HG03097 (cell line): ENCODE measurements at regions not wholly inside any gene's neighbourhood (a gene's known extent, or its start where the extent isn't known, plus 50 kb on each side); places are given as distances from the start of the nearest gene placed in this dataset.
"Not testable (repeated sequence)": the region's sequence is repeated elsewhere in the genome, so short reads cannot be mapped to it uniquely, and the experiment has no call there.

Source experiments
- ATAC-seq: cut with Tn5 transposase; IDR thresholded peaks from one replicate; pipeline ENCODE4 v1.9.1; 2021; ENCODE audit not compliant: unreplicated experiment, low FRiP score

DNA sequence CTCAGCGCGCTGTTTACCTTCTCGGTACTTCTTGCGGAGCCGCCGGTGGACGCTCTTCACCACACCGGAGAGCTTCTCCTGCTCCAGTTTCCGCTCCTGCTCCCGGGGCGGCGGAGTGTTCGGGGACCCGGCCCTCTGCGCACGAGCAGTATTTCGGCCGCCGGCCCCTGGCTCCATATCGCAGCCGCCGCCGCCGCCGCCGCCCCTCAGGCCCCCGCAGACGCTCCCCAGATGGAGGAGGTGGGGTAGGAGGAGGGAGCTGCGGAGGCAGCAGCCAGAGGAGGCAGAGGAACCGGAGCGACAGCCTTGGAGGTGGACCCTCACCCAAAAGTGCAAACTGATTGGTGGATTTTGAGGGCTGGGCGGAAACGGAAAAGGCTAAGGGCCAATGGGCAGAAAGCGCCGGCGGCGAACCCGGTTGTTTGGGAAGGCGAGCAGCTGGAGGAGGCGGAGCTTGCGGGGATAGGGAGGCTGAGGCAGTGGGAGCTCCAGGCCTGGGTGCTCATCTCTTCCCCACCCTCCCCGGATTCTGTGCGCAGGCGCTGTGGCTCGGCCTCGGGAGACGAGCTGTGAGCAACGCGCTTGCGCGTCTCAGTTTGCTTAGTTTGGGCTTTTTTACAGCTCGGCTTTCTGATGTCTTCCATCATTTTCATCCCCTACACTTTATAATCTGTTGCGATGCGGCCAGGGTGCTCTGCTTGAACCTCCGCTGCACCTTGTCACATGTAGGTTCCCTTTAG, 146.9 kb downstream of the GPR85 start:
- peak; percentile 98 for ATAC-seq

DNA sequence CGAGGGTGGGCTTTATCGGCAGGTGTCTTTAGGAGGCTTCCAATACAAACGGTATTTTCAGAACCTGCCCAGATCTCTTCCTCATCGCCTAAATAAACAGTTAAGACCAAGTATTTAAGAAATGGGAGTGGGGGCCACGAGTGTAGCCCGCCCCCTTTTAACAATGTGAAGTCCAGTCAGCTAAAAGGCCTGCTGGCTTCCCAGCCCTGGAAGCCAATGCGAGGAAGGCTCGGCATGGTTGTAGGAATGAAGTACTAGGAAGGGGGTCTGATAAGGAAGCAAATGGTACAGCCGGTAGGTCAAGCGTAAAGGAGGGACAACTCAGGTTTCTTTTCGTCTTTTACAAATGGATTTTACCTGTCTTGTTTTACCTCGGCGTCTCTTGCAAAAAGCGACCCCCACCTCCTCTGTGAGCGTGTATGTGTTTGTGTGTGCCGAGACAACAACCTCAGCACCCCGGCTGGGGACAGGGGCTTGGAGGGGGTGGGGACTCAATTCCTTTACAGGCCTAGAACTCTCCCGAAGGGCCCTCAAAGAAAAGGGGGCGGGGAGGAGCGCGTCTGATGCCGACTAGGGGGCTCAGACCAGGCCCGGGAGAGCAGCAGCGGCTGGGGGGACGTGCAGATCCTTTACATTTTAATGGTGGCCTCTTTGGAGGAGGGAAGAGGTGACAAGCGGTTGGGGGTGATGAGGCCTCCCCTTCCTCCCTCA, 147.6 kb downstream of the GPR85 start:
- ATAC-seq: no peak

DNA sequence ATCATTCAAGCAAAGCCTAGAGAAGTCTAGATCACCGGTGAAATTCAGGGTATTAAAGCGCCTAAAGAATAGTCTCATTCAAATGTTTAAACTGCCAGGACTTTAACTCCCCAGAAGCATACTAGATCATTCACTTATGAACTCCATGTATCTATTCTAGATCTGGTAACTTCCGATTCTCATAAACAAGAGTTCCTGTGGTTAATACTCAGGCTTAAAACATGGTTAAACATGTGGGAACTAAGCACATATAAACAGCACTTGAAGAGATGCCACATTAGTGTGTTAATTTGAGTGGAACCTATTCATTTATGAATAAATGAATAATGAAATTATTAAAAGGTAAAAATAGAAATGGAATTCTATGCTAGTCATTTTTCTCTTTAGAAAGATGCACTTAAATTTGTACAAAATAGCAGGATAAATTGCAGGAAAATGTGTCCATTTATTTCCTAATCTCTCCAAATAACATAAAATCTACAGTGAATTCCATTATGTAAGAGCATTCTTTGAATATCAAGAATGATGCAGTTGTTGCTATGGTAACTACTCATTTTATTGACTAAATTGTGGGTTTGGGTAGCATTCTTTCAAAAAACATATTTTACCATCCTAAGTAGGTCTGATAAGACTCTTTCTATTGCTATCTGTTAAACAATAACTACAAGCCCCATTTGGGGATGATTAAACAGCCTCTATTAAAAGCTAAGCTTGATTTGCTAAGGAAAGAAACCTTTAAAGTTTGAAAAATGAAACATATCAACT, 147.6 kb upstream of the TMEM168 start:
- ATAC-seq: no peak

DNA sequence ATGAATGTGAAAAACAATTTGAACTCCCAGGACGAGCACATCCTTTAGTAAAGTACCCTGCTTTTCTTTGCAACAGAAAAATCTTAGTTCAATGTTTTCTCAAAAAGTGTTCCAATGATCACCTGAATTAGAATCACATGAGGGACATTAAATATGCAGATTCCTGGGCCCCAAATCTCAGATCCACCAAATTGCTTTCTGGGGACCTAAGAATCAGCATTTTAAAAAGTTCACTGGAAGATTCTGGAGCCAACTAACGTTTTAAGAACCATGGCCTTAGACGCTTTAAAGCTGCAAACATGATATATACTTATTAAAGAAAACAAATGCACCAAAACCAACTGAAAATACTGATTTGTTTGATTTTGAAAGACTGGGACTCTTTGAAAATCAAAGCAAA, 143.4 kb upstream of the TMEM168 start:
- ATAC-seq: no peak

DNA sequence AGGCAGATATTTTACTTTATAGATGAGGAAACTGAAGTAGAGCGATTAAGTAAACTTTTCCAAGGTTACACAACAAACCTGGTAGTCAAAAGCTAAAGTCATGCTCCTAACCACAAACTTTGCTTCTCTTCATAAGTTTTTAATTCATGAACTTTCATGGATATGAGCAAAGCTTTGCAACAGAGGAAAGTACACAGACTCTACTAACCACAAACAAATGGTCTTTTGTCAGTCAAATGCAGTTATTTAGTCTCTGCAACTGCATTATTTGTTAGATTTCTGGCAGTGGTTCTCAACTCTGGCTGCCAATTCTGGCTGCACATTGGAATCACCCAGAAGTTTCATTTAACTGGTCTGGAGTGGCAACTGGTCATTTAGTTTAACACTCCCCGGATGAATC, 140.6 kb upstream of the TMEM168 start:
- no peak for ATAC-seq

DNA sequence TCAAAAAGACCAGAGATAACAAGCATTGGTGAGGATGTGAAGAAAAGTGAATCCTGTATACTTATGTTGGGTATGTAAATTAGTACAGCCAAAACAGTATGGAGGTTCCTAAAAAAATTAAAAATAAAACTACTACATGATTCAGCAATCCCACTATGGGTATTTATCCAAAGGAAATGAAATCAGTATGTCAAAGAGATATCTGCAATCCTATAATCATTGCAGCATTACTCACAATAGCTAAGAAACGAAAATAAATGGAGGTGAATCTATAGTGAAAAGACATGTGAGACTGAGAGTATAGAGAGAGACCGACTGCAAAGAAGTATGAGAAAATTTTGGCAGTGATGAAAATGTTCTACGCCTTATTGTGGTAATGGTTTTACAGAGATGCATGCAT, 139.2 kb upstream of the TMEM168 start:
- ATAC-seq: no peak

DNA sequence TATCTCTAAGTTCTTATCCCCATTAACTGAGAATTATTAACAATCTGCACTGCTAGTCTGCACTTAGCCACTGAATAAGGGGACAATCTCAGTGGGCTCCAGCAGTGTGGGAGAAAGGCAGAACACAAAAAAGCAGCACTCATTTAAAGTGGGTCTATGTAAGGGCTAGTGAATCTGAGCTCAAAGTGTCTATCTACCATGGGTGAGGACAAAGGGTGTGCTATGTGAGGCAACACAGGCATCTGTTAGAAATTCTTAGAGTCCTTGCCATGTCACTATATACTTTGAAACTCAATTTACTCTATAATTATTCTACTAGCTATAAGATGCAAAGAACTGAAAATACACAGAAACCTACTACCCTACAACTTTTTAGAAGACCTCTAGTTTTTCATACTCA, 135.8 kb upstream of the TMEM168 start:
- ATAC-seq: no peak

DNA sequence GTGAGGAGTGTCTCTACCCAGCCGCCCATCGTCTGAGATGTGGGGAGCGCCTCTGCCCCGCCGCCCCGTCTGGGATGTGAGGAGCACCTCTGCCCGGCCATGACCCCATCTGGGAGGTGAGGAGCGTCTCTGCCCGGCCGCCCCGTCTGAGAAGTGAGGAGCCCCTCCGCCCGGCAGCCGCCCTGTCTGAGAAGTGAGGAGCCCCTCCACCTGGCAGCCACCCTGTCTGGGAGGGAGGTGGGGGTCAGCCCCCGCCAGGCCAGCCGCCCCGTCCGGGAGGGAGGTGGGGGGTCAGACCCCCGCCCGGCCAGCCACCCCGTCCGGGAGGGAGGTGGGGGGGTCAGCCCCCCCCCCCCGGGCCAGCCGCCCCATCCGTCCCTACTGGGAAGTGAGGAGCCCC, 132.4 kb upstream of the TMEM168 start:
- ATAC-seq: not testable (repeated sequence)

DNA sequence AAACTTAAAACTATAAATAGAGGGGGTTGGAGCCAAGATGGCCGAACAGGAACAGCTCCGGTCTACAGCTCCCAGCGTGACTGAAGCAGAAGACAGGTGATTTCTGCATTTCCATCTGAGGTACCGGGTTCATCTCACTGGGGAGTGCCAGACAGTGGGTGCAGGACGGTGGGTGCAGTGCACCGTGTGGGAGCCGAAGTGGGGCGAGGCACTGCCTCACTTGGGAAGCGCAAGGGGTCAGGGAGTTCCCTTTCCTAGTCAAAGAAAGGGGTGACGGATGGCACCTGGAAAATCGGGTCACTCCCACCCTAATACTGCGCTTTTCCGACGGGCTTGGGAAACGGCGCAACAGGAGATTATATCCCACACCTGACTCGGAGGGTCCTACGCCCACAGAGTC, 126.2 kb upstream of the TMEM168 start:
- not testable (repeated sequence) for ATAC-seq

DNA sequence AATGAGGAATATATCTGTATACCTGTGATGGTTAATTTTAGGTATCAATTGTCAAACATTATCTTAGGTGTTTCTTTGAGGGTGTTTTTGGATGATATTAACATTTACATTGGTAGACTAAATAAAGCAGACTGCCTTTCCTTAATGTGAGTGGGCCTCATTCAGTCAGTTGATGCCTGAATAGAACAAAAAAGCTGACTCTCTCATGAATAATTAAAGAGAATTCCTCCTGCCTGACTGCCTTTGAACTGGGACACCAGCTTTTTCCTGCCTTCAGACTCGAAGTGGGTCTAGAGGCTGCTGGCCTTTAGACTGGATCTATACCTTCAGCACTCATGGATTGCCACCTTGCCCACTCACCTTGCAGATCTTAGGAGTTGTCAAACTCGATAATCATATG, 117.9 kb upstream of the TMEM168 start:
- ATAC-seq: no peak

DNA sequence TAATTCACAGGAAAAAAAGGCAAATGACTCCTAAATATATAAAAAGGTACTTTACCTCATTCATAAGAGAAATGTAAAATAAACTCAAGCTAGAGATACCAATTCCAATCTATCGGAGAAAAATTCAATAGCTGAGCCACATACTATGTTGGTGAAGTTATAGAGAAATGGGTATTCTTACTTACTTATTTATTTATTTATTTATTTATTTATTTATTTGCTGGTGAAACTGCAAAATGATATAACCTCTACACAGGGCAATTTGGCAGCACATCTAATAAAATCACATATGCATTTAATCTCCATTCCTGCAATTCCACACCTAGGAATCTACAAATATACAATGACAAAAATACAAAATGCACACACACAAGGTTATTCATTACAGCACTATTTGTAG, 117.5 kb upstream of the TMEM168 start:
- ATAC-seq: no peak

DNA sequence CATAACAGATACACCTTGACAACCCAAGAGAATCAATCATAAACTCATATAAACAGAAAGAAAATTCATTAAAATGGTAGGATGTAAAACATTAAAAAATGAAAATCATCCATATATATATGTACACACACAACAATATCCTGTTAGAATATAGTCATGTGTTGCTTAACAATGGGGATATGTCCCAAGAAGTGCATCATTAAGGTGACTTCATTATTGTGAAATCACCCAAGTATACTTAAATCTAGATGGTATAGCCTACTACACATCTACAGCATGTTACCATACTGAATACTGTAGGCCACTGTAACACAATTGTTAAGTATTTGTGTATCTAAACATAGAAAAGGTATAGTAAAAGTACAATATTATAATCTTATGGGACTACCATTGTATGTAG, 115.8 kb upstream of the TMEM168 start:
- ATAC-seq: no peak

DNA sequence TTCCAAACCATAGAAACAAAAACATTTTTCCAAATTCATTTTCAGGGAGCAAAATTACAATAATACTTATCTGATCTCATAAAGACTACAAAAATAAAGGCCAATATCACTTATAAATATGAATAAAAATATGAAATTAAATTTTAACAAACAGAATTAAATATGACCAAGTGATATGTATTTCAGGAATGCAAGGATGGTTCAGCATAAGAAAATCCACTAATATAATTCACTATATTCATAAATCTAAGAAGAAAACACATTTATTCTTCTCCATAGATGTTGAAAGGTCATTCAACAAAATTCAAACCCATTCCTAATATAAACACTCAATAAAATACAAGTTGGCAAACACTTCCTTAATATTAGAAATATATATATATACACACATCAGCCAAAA, 115.2 kb upstream of the TMEM168 start:
- ATAC-seq: no peak

DNA sequence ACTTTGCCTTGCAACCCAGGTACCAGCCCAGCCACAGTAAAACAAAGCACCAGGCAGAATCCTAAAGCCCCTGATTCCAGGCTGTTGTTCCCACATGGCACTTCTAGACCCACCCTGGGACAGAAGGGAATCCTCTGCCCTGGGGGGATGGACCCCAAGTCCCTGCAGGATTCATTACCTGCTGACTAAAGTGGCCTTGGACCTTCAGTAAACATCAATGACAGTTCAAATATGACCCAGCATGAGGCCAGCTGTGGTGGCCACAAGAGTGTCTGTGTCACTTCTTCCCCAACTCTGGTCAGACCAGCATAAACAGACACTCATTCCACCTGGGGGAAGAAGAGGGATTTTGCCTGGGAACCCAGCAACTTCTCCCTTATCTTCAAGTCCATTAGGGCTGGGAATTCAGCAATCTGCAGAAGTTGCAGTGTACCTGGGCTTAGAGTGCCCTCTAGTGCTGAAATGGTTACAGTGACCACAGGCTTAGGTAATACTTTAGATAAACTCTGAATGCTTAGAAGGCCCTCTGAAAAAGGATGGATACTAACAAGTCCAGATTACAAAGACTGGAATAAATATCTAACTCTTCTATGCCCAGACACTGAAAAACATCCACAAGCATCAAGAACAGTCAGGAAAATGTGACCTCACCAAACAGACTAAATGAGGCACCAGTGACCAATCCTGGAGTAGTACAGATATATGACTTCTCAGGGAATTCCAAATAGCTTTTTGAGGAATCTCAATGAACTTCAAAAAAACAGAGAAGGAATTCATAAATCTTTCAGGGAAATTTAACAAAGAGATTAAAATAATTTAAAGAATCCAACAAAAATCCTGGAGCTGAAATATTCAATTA, 108.5 kb upstream of the TMEM168 start:
- ATAC-seq: peak; percentile 62

DNA sequence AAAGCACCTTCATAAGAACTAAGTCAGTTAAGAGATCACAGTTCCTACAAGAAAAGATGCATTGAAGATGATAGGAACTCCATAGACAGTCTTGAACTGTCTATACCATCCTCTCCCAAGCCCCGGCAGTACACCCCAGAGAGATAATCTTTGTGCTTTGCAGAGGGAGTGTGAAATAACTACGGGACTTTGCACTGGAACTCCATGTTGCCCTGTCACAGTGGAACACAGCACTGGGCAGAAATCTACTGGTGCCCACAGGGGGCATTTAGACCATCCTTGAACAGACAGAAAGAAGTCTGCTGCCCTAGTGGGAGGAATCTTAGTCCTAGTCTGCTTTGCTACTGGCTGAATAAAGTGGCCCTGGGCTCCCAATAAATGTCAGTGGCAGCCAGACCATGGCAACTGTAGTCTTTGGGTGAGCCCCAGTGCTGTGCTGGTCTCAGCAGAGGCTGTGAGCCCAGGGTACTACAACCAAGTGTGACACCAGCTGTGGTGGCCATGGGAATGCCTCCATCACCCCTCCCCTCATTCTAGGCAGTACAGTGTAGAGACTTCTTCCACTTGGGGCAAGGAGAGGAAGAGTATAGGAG, 107.7 kb upstream of the TMEM168 start:
- ATAC-seq: no peak

DNA sequence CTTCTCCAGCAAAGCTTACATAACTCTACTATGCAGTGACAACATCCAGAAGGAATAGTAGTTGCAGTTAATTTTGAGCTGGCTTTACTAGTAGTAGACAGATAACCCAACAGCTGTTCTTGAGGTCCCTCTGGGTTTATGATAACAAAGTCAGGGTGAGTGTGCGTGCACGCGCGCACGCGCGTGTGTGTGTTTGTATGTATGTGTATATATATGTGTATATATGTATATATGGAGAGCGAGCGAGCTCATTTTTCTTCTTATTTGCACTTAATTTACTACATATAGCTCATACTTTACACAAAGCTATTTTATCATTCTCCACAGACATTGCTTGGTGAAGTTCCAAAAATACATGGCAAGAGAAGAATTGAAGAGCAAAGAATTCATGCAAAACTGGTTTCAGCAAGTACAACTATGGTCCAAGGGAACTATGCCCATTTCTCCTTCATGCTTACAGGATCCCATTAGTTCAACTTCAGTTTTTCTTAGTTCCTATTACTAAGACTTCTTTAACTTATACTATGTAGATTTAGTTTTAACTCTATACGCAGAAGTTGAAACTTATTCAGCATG, 105.9 kb upstream of the TMEM168 start:
- no peak for ATAC-seq

DNA sequence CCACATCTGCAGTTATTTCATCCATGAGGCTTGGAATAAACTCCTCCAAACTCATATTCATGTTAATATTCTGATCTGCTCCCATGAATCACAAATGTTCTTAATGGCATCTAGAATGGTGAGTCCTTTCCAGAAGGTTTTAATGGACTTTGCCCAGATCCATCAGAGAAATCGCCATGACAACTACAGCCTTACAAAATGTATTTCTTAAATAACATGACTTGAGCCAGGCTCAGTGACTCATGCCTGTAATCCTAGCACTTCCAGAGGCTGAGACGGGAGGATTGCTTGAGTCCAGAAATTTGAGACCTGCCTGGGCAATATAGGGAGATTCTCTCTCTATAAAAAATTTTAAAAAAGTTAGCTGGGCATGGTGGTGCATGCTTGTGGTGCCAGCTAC, 102.1 kb upstream of the TMEM168 start:
- ATAC-seq: no peak

DNA sequence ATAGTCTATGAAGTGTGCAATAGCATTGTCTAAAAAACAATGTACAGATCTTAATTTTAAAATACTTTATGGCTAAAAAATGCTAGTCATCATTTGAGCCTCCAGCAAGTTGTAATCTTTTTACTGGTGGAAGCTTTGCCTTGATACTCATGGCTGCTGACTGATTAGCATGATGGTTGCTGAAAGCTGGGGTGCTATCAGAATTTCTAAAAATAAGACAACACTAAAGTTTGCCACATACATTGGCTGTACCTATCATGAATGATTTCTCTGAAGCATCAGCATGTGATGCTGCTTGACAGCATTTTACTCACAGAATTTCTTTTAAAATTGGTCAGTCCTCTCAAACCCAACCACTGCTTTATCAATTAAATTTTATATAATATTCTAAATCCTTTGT, 101.5 kb upstream of the TMEM168 start:
- ATAC-seq: no peak

DNA sequence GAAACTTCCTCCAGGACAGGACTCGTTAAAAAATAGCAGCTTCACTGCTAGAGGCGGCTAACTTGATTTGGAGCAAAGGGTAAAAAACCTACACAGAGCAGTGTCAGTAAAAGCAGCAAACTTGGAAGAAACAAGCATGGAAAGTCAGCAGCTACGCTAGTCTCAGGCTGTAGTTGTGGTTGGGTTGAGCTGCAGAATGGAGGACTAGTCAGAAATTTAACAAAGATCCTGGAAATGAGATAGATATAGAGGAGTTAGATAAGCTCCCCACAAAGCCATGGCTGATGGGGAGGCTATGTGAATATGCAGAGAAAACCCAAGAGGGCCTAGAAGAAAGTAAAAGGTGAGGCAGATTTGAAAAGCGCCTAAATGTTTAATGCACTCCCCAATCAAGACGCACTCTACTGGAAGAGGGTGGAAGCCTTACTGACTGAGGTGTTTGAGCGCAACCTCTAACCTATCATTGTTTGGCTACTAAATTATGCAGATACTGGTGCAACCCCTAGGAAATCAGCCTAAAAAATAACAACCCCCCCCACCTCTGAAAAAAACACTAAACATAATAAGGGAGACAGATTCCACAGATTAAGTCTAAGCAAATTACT, 99.7 kb upstream of the TMEM168 start:
- no peak for ATAC-seq

DNA sequence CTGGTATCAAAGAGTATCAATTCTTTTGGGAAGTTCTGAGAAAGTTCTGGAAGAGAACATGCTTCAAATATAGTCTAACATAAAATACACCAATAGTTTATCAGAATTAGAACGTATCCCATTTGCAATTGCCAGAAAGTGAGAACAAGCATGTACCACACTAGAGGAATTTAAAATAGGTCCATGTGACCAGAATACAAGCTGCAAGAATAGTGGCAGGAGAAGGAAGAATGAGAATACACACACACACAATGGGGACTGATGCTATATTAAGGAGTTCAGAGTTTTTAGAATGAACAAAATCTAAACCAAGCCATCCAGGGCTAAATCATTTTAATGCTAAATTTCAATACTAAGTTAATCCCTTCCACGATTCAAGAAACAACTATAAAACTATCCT, 99.1 kb upstream of the TMEM168 start:
- ATAC-seq: no peak
